ENCODE measurements at regions not wholly inside any gene's neighbourhood (a gene's known extent, or its start where the extent isn't known, plus 50 kb on each side); places are given as distances from the start of the nearest gene placed in this dataset.

DNA sequence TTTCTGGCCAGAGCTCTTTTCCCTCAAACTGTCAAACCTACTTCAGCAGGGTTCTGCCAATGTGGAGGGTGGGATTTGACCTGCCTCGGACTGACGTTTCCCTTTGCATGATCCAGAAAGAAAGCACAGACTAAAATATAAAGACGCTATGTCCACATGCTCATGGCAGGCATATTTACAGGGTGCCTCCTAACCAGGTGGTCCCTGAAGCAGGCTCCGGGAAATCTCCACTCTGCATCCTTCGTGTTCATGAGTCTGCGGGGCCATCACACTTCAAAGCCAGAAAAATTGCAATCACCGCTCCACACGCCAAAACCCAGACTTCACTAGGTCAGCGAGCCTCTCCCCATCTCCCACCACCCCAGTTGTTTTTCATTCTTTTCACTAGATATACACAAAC lies 143.3 kb upstream of the IGF1R start:
- no peaks in the 10 kb centered on the region for H3K4me1 ChIP-seq (ENCODE audit: insufficient read depth, low read length, poor library complexity, severe bottlenecking)
- no peaks in the 10 kb centered on the region for H3K9me3 ChIP-seq (ENCODE audit: insufficient read depth, low read depth, low read length)
- no peaks in the 10 kb centered on the region for H3F3A ChIP-seq (ENCODE audit: low read depth)
- TF ChIP-seq, protein P1, sequence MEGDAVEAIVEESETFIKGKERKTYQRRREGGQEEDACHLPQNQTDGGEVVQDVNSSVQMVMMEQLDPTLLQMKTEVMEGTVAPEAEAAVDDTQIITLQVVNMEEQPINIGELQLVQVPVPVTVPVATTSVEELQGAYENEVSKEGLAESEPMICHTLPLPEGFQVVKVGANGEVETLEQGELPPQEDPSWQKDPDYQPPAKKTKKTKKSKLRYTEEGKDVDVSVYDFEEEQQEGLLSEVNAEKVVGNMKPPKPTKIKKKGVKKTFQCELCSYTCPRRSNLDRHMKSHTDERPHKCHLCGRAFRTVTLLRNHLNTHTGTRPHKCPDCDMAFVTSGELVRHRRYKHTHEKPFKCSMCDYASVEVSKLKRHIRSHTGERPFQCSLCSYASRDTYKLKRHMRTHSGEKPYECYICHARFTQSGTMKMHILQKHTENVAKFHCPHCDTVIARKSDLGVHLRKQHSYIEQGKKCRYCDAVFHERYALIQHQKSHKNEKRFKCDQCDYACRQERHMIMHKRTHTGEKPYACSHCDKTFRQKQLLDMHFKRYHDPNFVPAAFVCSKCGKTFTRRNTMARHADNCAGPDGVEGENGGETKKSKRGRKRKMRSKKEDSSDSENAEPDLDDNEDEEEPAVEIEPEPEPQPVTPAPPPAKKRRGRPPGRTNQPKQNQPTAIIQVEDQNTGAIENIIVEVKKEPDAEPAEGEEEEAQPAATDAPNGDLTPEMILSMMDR (conservative IDR thresholded peaks at IDR 0.05; ENCODE audit: low read length) = no peak
- no peak for TF ChIP-seq EZH2phosphoT487 (IDR thresholded peaks at IDR 0.05; ENCODE audit: borderline replicate concordance)
- no peaks in the 10 kb centered on the region for H3K9me2 ChIP-seq (replicated peaks; ENCODE audit: low read depth, low read length)
- H4K20me1 ChIP-seq (ENCODE audit: insufficient read depth, low read length, poor library complexity, severe bottlenecking) = no peaks in the 10 kb centered on the region
- no peaks in the 10 kb centered on the region for H3K27me3 ChIP-seq (ENCODE audit: insufficient read depth, low read length, poor library complexity, severe bottlenecking)
- no peak overlapping the region for H3K4me2 ChIP-seq (ENCODE audit: low read depth, low read length, poor library complexity, severe bottlenecking)
- H3K79me2 ChIP-seq (ENCODE audit: insufficient read depth, low read length) = no peaks in the 10 kb centered on the region
- no peak overlapping the region for H2AFZ ChIP-seq (ENCODE audit: low read length)
- no peak overlapping the region for H3K9ac ChIP-seq (ENCODE audit: low read depth, low read length, poor library complexity, severe bottlenecking)
- no peak overlapping the region for H3K4me3 ChIP-seq (ENCODE audit: low read length, poor library complexity, severe bottlenecking)
- no peaks in the 10 kb centered on the region for H3K36me3 ChIP-seq (ENCODE audit: insufficient read depth, low read length)

DNA sequence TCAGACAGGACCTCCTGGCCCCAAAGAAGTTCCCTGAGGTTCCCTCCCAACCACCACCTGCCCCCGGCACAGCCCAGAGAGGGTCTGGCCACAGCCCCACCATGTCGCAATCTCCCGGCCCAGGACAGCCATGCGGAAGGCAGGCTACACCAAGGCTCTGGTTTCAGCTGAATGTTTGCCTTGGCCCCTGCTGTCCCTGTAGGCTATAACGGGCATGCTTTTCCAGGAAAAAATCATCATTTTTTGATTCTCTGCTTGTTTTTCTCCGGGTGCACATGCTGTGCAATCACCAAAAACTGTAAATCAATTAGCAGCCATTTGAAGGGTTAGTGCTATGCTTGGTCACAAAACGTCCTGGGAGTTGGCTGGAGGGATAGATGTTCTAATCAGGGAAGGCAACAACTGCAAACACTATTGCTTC lies 142.7 kb upstream of the IGF1R start:
- no peaks in the 10 kb centered on the region for H3K27me3 ChIP-seq (ENCODE audit: insufficient read depth, low read length, poor library complexity, severe bottlenecking)
- no peaks in the 10 kb centered on the region for H3K36me3 ChIP-seq (ENCODE audit: insufficient read depth, low read length)
- no peaks in the 10 kb centered on the region for H3K9me2 ChIP-seq (replicated peaks; ENCODE audit: low read depth, low read length)
- H3K79me2 ChIP-seq (ENCODE audit: insufficient read depth, low read length) = no peaks in the 10 kb centered on the region
- no peak overlapping the region for H3K9ac ChIP-seq (ENCODE audit: low read depth, low read length, poor library complexity, severe bottlenecking)
- no peak overlapping the region for H3K4me3 ChIP-seq (ENCODE audit: low read length, poor library complexity, severe bottlenecking)
- H2AFZ ChIP-seq (ENCODE audit: low read length) = no peak overlapping the region
- H3K4me1 ChIP-seq (ENCODE audit: insufficient read depth, low read length, poor library complexity, severe bottlenecking) = no peaks in the 10 kb centered on the region
- no peak overlapping the region for H3K4me2 ChIP-seq (ENCODE audit: low read depth, low read length, poor library complexity, severe bottlenecking)
- H3F3A ChIP-seq (ENCODE audit: low read depth) = no peaks in the 10 kb centered on the region
- no peaks in the 10 kb centered on the region for H4K20me1 ChIP-seq (ENCODE audit: insufficient read depth, low read length, poor library complexity, severe bottlenecking)
- H3K9me3 ChIP-seq (ENCODE audit: insufficient read depth, low read depth, low read length) = no peaks in the 10 kb centered on the region
- TF ChIP-seq EZH2phosphoT487 (IDR thresholded peaks at IDR 0.05; ENCODE audit: borderline replicate concordance) = no peak
- TF ChIP-seq, protein P1 (conservative IDR thresholded peaks at IDR 0.05; ENCODE audit: low read length) = no peak

DNA sequence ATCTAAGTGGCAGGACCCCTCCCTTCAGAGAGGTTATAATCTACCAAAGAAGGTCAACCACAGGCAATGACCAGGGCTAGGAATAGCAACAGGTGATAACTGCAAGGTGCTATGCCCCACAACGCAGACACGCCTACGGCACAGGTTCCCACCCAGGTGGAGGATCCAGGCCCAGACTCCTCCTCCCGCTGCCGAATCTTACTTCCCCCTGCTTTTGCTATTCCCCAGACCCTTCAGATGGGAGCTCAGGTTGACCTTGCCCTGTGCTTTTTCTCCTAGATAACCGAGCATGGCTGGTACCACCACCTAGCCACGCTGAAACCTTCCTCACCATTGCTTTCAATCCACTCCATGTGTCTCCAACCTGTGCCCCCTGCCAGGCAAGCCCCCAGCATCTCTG lies 142.2 kb upstream of the IGF1R start:
- Histone ChIP-seq H2AFZ (ENCODE audit: low read length) (no peak overlapping the region), H3K9ac (ENCODE audit: low read depth, low read length, poor library complexity, severe bottlenecking) (no peak overlapping the region), H3K4me3 (ENCODE audit: low read length, poor library complexity, severe bottlenecking) (no peak overlapping the region), H3F3A (ENCODE audit: low read depth) (no peaks in the 10 kb centered on the region), H3K4me2 (ENCODE audit: low read depth, low read length, poor library complexity, severe bottlenecking) (no peak overlapping the region), H3K79me2 (ENCODE audit: insufficient read depth, low read length) (no peaks in the 10 kb centered on the region), H3K36me3 (ENCODE audit: insufficient read depth, low read length) (no peaks in the 10 kb centered on the region), H4K20me1 (ENCODE audit: insufficient read depth, low read length, poor library complexity, severe bottlenecking) (no peaks in the 10 kb centered on the region), H3K27me3 (ENCODE audit: insufficient read depth, low read length, poor library complexity, severe bottlenecking) (no peaks in the 10 kb centered on the region), H3K9me2 (replicated peaks; ENCODE audit: low read depth, low read length) (no peaks in the 10 kb centered on the region), H3K9me3 (ENCODE audit: insufficient read depth, low read depth, low read length) (no peaks in the 10 kb centered on the region), H3K4me1 (ENCODE audit: insufficient read depth, low read length, poor library complexity, severe bottlenecking) (no peaks in the 10 kb centered on the region)
- TF ChIP-seq EZH2phosphoT487 (IDR thresholded peaks at IDR 0.05; ENCODE audit: borderline replicate concordance) = no peak
- TF ChIP-seq, protein P1 (conservative IDR thresholded peaks at IDR 0.05; ENCODE audit: low read length) = no peak

Data from Loucy (cell line).